Epithelial cell of esophagus (primary cell): ENCODE measurements at regions not wholly inside any gene's neighbourhood (a gene's known extent, or its start where the extent isn't known, plus 50 kb on each side); places are given as distances from the start of the nearest gene placed in this dataset.

Experiments
- DNase-seq: peaks from one replicate; pipeline ENCODE4 v3.0.0; 2010; ENCODE audit warnings: low read depth
- H3K4me3 ChIP-seq: 2 replicates; pipeline ENCODE4 v1.5.1; 2011; ENCODE audit warnings: mild to moderate bottlenecking, low read length, control low read depth
- CTCF ChIP-seq: IDR thresholded peaks from 2 replicates; pipeline ENCODE4 v1.5.1; 2011; ENCODE audit warnings: low read depth, mild to moderate bottlenecking, low read length, control low read depth, inconsistent platforms; ENCODE audit not compliant: insufficient read depth; ENCODE audit errors: missing control alignments

GRCh38 chr12:30023186-30023585 is 239.4 kb upstream of the TMTC1 start:
- no peak overlapping the region for H3K4me3 ChIP-seq
- TF ChIP-seq CTCF, result no peak
- no peak for DNase-seq

- no peak overlapping the region for H3K4me3 ChIP-seq
- DNase-seq, result no peak
- TF ChIP-seq CTCF, result no peak
These were observed 237.5 kb upstream of the TMTC1 start for GRCh38 chr12:30021051-30021833.

- no peak for TF ChIP-seq CTCF
- no peak overlapping the region for H3K4me3 ChIP-seq
- no peak for DNase-seq
These were observed 235.8 kb upstream of the TMTC1 start for GRCh38 chr12:30019366-30020140.

- no peak for DNase-seq
- no peak for TF ChIP-seq CTCF
- H3K4me3 ChIP-seq, result no peak overlapping the region
These were observed 232.9 kb upstream of the TMTC1 start for GRCh38 chr12:30016540-30017055.

GRCh38 chr12:30015631-30016337 is 232.0 kb upstream of the TMTC1 start:
- no peak for DNase-seq
- no peak for TF ChIP-seq CTCF
- no peak overlapping the region for H3K4me3 ChIP-seq

GRCh38 chr12:30014991-30015390 is 231.2 kb upstream of the TMTC1 start:
- no peak for DNase-seq
- no peak for TF ChIP-seq CTCF
- no peak overlapping the region for H3K4me3 ChIP-seq
